IMR-90 (cell line): ENCODE measurements at regions not wholly inside any gene's neighbourhood (a gene's known extent, or its start where the extent isn't known, plus 50 kb on each side); places are given as distances from the start of the nearest gene placed in this dataset.

Experiments
- BHLHE40 ChIP-seq: fragments of 150-350 bp; IDR thresholded peaks from 2 replicates; pipeline ENCODE4 v1.6.1; 2016; ENCODE audit warnings: mild to moderate bottlenecking, low read depth, low read length
- CTCF ChIP-seq: conservative IDR thresholded peaks from 2 replicates; pipeline ENCODE4 v1.5.1; 2012; ENCODE audit warnings: mild to moderate bottlenecking, low read depth, low read length, improper control_type of control experiment
- FOS ChIP-seq: fragments of 150-350 bp; IDR thresholded peaks from 2 replicates; pipeline ENCODE4 v1.6.1; 2016; ENCODE audit warnings: low read depth, low read length
- MXI1 ChIP-seq: IDR thresholded peaks from 2 replicates; pipeline ENCODE4 v1.6.1; 2012; ENCODE audit warnings: low read depth, mild to moderate bottlenecking, low read length, moderate library complexity, borderline replicate concordance
- POLR2A ChIP-seq: IDR thresholded peaks from 2 replicates; pipeline ENCODE4 v1.6.1; 2012; ENCODE audit warnings: mild to moderate bottlenecking, low read depth, low read length
- RAD21 ChIP-seq: IDR thresholded peaks from 2 replicates; pipeline ENCODE4 v1.6.1; 2012; ENCODE audit warnings: low read length, improper control_type of control experiment

- TF ChIP-seq POLR2A: no peak
- TF ChIP-seq CTCF: peak; percentile 43
- TF ChIP-seq MXI1: no peak
- no peak for TF ChIP-seq BHLHE40
- no peak for TF ChIP-seq FOS
- TF ChIP-seq RAD21: peak; percentile 52
Observed at GRCh38 chrX:63506320-63506719, 155.2 kb upstream of the SPIN4 start.
